ENCODE measurements at regions not wholly inside any gene's neighbourhood (a gene's known extent, or its start where the extent isn't known, plus 50 kb on each side); places are given as distances from the start of the nearest gene placed in this dataset.
A peak's percentile ranks its signal among the peaks of the same experiment; 100 is the strongest.
"Not testable (repeated sequence)": the region's sequence is repeated elsewhere in the genome, so short reads cannot be mapped to it uniquely, and the experiment has no call there.

DNA sequence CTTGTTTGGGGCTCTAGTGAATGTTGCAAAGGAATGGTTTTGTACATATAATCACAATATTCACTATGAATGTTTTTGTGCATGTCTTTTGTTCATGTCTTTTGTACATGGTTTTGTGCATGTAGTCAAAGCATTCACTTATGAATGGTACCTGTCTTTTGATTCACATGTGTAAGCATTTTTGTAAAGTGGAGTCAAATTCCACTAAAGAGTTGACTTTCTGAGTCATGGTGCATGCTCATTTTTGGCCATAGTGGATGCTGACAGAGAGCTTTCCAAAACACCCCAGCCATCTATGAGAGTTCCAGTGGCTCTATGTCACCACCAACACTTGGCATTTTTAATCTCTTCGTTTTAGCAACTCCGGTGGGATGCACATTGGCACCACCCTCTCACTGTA is 1185.9 kb upstream of the TMEM132C start:
- no peak for DNase-seq

DNA sequence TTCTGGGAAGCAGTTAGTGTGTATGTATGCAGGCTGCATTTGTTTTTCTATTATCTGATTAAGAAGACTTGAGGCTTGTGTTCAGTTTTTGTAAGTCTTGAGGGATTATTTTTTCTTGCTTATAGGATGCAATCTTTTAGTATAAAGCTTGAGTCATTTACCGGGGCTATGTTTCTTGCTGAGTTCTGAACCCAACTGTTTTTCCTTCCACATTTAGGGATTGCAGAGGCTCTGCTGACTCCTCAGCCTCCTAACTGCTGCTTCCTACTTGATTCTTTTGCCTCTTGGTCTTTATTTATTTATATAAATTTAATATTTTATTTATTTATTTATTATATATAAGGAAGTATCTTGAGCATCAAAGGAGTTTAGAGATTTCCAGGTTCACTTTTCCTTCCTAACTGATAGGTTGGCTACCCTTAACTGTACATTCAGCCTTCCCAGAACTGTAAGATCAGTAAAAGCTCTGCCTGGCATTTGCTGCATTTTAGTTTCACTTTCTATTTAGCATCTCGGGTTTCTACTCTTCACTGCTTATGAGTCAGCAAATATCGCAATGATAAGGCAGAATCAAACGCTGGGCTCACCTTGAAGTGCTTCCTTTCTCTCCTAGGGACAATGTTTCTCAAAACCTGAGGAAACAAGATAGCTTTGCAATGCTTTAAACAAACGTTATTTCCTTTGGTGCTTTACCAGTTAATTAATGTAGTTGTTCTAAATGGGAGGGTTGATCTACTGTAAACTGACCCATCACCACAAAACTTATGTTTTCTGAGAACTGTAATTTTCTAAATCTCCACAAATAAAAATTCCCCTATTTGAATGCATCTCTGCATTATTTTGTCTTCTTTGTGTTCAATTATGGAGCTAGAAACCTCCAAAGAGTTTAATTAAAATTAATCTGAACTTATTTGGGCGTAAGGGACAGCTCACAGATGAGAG is 1183.7 kb upstream of the TMEM132C start:
- peak in 2 of 58 donors; percentile 4 to 26 for DNase-seq

DNA sequence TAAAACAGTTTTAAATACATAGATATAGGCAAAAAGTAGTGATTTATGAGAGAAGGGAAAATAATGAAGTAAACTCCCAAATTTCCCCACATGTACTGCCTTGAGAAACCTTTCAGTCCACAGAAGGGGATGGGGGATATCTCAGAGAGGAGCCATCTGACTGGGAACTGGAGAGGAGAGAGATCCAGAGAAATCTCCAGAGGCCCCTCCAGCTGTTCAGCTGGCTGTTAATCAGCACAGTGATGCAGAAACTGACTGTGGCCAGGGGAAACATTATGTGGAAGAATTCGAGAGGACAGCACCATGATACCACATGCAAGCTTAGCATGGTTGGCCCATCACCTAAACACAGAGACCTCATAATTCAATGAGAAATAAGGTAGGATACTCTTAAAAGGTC is 1165.9 kb upstream of the TMEM132C start:
- no peak for DNase-seq

DNA sequence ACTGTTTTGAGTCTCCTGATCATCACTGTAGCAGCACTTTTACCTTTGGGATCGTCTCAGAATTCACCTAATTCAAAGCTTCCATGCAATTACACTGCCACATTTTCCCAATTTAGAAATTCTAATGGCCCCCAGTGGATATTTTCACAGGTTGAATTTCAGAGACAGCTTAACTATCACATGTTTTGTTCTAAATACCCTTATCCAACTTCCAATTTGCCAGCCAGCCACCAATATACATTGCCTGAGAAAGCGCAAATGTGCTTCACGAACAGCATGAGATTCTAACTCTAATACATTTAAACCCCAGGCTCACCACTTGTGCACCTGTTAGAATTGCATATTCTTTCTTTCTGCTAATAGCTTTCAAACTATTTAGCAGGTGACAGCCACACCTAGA is 1160.9 kb upstream of the TMEM132C start:
- no peak for DNase-seq

DNA sequence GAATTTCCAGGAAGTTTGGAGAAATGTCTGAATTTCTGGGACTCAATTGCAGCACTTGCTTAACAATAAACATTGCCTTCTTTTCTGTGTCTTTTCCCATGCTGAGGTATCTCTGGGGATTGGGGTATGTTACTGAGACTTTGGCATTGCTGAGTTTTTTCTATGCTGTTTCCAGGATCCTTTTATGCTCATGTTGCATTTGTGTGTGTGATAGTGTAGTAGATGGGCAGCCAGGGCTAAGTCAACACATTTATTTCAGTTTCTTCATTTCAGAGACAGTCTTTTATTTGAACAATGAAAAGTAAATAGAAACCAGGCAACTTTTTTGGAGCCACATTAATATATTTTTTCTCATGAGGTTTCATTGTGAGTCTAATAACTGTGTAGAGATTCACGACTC is 1160.3 kb upstream of the TMEM132C start:
- no peak for DNase-seq

DNA sequence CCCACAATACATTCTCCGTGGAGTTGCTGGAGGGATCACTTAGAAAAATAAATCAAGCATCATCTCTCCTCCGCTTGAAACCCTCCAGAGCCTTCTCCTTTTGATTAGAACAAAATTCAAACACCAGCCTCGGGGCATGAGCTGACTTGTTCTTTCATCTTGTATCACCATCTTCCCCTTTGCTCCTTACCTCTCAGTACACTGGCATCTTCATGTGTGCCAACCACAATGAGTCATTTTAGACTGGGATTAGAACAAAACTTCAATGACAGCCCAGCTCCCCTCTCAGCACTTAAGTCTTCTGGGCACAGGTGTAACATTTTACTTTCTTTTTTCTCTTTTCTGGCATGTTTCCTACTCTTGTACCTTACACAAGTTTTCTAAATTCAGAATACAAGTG is 1159.2 kb upstream of the TMEM132C start:
- DNase-seq = no peak

DNA sequence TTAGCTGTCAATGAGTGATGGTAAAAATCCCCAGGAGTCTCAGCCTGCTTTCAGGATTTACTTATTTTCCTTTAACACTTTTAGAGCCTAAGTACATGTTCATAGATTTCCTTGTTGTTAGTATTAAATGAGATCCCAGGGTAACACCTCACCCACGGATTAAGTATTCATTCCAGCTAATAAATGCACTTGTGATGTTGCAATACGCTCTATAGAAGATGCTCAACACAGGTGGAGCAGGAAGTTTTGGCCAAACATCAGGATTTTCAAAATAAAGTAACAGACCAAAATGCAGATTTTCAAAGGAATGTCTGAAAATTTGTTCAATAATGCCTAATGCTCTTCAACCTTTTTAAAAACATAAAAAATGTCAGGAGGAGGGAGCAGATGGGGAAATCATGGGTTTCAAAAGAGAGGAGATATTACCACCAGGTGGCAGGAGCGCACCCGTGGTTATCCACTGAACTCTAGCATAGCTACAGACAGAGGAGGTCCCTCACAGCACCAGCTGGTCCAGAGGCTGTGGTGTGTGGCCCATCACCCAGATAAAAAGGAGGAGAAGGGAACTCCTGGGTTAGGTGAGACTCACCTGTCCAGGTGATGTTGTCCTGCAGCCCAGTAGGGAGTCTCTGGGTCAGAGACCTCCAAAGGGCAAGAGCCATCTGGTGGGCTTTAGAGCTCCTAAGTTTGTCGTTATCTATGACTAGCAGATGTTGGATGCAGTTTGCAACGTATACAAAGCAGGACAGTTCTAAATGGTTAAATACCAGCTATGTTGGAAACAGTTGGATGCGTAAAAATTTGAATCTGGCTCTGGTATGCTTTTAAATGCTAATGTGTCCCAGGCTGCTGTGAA is 1158.4 kb upstream of the TMEM132C start:
- DNase-seq = peak in 44 of 58 donors; percentile 2 to 66 (median 21)

DNA sequence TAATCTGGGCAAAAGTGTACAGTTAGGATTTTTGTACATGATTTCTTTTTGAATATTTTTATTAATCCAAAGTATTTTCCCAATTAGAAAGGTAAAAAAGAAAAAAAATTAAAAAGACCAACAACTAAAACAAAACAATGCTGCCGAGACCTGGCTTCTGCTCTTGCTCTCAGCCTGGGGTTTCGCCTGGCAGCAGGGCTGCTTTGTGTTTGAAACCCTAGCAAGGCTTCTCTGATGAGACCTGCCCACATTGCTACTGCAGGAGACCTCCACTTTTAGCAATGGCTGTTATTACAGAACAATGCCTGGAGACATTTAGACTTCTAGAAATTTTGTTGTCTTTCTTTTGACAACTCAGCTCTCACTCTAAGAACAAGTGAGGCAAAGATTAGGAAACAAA is 1153.0 kb upstream of the TMEM132C start:
- DNase-seq = no peak

DNA sequence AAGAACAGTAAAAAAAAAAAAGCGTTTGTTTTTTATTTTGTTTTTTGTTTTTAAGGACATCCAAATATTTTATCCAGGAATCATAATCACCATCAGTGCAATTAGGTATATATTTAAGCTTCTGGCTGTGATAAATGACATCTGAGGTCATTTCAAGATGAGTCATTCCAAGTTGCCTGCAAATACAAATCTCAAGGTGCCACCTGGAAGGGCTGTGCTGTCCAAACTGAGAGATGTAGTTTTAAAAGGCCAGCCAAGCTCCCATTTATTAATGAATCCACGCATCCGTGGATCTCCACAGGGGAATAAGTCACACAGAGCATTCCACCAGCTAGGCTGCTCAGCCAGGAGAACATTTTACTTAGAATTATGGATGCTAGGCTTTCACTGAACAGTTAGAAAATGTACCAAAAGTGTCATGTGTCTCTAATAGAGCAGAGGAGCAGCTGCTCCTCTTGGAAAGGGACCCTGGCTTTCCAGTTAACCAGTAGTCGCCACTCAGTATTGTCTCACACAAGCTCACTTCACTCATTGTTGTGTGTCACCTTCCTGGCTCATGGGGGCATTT is 1151.4 kb upstream of the TMEM132C start:
- no peak for DNase-seq

DNA sequence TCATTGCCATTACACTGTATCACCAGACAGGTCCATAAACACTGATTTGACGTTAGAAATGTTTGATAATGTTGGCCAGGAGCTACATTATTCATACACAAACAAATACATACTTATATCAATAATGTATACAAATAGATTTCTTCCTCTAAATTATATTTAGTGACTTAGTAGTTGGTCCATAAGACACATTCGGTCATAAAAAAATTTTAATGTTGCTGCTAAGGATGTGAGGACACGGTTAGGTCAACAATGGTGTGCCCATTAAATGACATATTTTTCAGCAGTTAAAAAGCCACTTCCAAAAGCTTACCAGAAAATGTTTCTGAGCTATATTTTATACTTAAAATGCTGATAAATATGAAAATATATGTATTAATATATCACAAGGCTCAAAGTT is 1148.7 kb upstream of the TMEM132C start:
- DNase-seq = no peak

DNA sequence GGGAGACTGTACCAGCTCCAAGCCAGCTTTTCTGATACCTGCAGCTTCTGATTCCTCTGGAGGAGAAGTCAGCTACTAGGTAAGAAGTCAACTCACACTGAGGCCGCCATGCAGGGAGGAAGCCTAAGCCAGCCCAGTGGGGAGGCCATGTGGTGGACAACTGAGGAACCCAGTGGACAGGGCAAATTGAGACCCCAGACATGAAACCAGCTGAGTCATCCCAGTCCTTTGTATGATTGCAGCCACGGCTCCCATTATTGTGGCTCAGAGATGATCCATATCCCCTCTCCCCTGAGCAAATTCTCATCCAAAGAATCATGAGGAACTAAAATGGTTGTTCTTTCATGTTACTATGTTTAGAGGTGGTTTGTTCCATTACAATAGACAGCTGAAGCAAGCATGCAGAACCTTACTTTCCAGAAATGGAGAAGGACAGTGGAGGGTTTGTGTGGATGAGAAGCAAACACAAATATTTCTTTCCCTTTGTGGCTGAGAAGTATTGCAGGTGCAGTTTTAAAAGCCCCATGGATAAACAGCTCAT is 1147.3 kb upstream of the TMEM132C start:
- DNase-seq = no peak

DNA sequence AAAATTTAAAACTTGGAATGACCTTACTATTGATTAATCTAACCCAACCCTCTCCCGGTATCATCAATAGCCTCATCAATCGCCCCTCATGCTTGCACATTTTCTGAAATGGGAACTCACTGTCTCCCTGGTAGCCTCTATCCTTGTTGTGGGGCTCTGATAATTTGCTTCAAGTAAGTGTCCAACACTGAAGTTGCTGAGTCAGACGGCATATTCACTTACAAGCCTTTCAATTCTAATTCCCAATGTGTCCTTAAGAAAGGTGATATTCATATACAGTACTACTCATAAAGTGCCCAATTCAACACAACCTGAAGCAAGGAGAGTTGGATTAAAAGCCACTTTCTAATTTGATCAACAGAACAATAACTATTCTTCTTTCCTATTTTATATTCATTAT is 1146.1 kb upstream of the TMEM132C start:
- DNase-seq = no peak

DNA sequence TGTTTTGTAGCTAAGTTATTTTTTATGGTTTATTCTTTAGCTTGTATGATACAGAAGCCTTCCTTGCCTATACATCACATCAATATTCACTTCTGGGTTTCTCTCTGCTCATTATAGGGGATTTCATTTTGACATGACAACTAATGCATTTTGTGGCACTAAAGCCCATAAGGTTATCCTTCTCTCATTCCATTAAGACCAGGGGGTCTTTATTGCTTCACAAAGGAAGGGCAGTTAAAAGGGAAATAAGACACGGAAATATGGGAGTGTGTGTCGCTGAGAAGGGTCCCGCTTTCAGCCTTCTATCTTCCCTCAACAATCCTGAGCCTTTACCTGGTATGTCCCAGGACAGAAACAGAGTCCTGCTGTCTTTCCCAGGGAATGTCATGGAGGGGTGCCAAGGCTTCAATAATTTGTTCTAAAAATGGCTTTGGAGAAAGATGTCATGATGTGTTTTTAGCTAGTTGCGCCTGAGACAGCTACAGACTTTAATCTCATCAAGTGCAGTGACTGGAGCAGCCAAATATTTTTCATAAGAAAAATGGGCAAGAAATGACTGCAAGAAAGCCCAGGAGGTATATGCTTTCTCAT is 1145.4 kb upstream of the TMEM132C start:
- DNase-seq = no peak

DNA sequence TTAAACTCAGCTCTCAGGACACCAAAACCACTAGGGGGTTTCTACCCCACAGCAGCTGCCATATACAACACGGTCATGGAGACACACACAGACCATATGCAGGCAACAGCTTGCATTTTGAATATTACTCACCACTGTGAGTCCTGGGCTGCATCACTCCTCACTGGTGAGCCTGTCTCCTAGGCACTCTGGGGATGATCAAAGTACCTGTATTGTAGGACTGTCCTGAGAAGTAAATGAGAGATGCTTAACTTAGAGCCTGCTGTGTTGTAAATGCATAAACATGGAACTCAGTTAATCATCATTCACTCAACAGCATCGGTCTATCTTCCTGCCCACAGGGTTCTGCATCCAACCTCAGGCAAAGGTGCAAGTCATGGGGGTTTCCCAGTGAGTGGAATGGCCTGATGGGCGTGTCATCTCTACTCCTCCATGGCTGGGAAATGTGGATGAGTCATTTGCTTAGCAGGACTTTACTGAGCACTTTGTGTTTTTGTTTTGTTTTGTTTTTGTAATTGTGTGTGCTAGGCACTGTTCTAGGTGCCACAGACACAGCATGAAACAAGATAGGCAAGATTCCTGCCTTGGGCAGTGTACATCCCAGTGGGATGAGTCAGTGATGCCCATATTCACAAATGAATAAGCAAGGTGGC is 1141.2 kb upstream of the TMEM132C start:
- no peak for DNase-seq

DNA sequence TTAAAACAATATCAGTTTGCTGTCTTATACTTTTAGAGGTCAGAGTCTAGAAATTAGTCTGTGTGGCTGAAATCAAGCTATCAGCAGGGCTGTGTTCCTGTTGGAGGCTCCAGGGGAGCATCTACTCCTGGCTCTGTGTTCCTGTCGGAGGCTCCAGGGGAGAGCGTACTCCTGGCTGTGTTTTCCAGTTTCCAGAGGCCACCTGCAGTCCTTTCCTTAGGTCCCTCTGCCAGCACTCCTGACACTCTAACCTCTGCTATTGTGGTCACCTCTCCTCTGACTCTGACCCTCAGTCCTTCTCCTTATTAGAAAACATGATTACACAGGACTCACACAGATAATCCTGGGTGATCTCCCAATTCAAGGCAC is 1140.7 kb upstream of the TMEM132C start:
- DNase-seq = no peak

DNA sequence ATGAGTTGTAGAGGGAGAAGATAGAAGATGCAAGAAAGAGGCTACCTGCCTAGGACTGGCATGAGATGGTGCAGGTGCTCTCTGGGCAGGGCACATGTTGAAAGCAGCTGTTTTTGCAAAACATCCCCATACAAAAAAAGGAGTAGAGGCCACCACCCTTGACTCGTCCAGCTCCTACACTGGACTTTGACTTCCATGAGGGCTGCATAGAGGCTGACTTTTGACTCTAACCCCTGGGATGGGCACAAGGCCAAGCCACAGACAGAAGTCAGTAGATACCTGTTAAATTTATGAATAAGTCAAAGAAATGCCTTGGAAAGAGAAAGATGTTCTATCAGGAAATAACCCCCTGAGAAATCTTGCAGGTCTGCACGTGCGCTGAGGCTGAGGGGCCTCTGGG is 1139.1 kb upstream of the TMEM132C start:
- DNase-seq = no peak

DNA sequence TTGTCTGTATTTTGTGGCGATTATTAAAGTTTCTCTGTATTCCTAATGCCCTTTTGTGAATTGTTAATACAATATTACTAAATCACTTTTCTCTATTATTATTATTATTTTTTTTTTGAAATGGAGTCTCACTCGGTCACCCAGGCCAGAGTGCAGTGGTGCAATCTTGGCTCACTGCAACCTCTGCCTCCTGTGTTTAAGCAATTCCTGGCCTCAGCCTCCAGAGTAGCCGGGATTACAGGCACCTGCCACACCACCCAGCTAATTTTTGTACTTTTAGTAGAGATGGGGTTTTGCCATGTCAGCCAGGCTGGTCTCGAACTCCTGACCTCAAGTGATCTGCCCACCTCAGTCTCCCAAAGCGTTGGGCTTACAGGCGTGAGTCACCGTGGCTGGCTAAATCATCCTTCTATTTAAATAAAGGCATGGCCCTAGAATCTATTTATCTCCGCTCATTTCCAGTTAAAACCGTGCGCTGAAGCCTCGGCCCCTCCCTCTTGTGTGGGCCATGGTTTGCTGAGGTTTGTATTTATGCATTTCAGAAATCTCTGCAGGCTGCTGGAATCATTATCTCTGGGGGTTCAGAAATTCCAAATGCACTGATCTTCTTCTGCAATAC is 1136.4 kb upstream of the TMEM132C start:
- DNase-seq = no peak

DNA sequence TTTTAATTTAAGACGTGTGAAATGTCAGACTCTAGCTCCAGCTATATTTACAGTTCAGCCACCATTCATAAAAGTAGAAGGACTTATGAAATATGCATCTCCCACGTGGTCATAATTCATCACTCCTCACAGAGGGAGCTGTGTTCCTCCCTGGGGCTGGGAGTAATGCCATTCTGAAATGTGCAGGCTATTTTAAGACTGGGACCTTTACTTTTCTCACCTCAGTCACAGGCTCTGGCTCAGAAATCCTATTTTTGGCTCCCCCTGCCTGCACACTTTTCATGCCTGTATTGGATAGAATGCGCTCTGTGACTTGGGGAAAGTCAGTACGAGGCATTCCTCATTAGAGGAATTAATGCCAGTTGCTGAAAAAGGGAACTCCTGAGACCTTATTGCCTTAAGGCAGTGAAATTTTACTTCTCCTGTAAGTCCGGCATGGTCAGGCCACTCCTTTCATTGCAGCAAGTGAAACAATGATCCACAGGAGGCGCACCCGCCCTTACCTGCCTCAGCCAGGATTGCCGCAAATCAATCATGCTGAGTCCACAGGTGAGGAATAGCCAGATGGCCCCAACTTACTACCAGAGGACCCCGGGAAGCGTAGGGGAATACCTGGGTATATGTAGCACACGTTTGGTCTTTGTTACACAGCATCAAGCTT is 1133.2 kb upstream of the TMEM132C start:
- DNase-seq = no peak

DNA sequence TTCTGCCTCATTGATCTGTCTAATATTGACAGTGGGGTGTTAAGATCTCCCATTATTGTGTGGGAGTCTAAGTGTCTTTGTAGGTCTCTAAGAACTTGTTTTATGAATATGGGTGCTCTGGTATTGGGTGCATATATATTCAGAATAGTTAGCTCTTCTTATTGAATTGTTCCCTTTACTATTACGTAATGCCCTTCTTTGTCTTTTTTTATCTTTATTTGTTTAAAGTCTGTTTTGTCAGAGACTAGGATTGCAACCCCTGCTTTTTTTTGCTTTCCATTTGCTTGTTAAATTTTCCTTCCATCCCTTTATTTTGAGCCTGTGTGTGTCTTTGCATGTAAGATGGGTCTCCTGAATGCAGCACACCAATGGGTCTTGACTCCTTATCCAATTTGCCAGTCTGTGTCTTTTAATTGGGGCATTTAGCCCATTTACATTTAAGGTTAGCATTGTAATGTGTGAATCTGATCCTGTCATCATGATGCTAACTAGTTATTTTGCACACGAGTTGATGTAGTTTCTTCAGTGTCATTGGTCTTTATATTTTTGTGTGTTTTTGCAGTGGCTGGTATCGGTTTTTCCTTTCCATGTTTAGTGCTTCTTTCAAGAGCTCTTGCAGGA is 1126.0 kb upstream of the TMEM132C start:
- not testable (repeated sequence) for DNase-seq
